Left renal cortex interstitium (tissue), 4 donors: ENCODE measurements at regions not wholly inside any gene's neighbourhood (a gene's known extent, or its start where the extent isn't known, plus 50 kb on each side); places are given as distances from the start of the nearest gene placed in this dataset.
A peak's percentile ranks its signal among the peaks of the same experiment; 100 is the strongest.

Experiments
- DNase-seq, 4 donors: peaks; one replicate each; pipeline ENCODE4 v3.0.0-alpha.2; 2013; ENCODE audit warnings: low read depth in 4 of 4, low spot score in 2 of 4, missing footprints in 1 of 4

- DNase-seq, result no peak
Measured at GRCh38 chr2:39512941-39513340, 75.9 kb upstream of the MAP4K3 start.

GRCh38 chr2:39513641-39514094 lies 76.6 kb upstream of the MAP4K3 start:
- peak in 1 of 4 donors; percentile 52 for DNase-seq

- no peak for DNase-seq
Measured at GRCh38 chr2:39514825-39515224, 77.7 kb upstream of the MAP4K3 start.

- no peak for DNase-seq
Measured at GRCh38 chr2:39515273-39515896, 78.3 kb upstream of the MAP4K3 start.

- no peak for DNase-seq
Measured at GRCh38 chr2:39515897-39516346, 78.8 kb upstream of the MAP4K3 start.

GRCh38 chr2:39516347-39517101 lies 79.4 kb upstream of the MAP4K3 start:
- no peak for DNase-seq

- DNase-seq, result no peak
Measured at GRCh38 chr2:39517102-39517436, 80.0 kb upstream of the MAP4K3 start.

GRCh38 chr2:39517622-39518021 lies 80.5 kb upstream of the MAP4K3 start:
- DNase-seq, result no peak

GRCh38 chr2:39519886-39520285 lies 82.8 kb upstream of the MAP4K3 start:
- no peak for DNase-seq

GRCh38 chr2:39521876-39522517 lies 84.9 kb upstream of the MAP4K3 start:
- no peak for DNase-seq

- DNase-seq, result no peak
Measured at GRCh38 chr2:39522518-39522877, 85.4 kb upstream of the MAP4K3 start.

- DNase-seq, result no peak
Measured at GRCh38 chr2:39523308-39524044, 86.4 kb upstream of the MAP4K3 start.

- DNase-seq, result no peak
Measured at GRCh38 chr2:39524061-39524460, 87.0 kb upstream of the MAP4K3 start.

- no peak for DNase-seq
Measured at GRCh38 chr2:39524756-39525635, 87.9 kb upstream of the MAP4K3 start.

GRCh38 chr2:39525636-39526412 lies 88.7 kb upstream of the MAP4K3 start:
- DNase-seq, result no peak

GRCh38 chr2:39528701-39529100 lies 91.6 kb upstream of the MAP4K3 start:
- DNase-seq, result no peak

- no peak for DNase-seq
Measured at GRCh38 chr2:39529836-39530235, 92.8 kb upstream of the MAP4K3 start.

- no peak for DNase-seq
Measured at GRCh38 chr2:39530411-39530866, 93.4 kb upstream of the MAP4K3 start.

- no peak for DNase-seq
Measured at GRCh38 chr2:39531220-39531777, 94.2 kb upstream of the MAP4K3 start.
